IMR-90 (cell line): ENCODE measurements at regions not wholly inside any gene's neighbourhood (a gene's known extent, or its start where the extent isn't known, plus 50 kb on each side); places are given as distances from the start of the nearest gene placed in this dataset.

ENCODE experiments used
- ATAC-seq: fragments of 200-7000 bp; cut with Tn5 transposase; 2 replicates; pipeline ENCODE4 v1.9.1; 2020; ENCODE audit warnings: low read depth, mild to moderate bottlenecking, moderate library complexity
- BruUV-seq: library from RNA; stranded (reverse); fragments of 400-500 nt; replicated peaks from 2 replicates; lab custom pipeline; 2021; lab: Mats Ljungman, UMichigan
- CTCF ChIA-PET: fragments of 300-600 bp; formaldehyde crosslinking; extraction: SDS; loops from one replicate; lab custom pipeline; 2021; ENCODE audit warnings: antibody characterized with exemption; lab: Yijun Ruan, JAX
- POLR2A ChIA-PET: fragments of 300-600 bp; sonication (Branson Sonifier 250); formaldehyde crosslinking; loops from one replicate; lab custom pipeline; 2022; ENCODE audit warnings: antibody characterized with exemption; ENCODE audit not compliant: unreplicated experiment; lab: Charles Lee
- DNase-seq: peaks from one replicate; pipeline ENCODE4 v3.0.0; 2013
- H2AFZ ChIP-seq: replicated peaks from 2 replicates; pipeline ENCODE3; 2013; ENCODE audit warnings: low read length, mild to moderate bottlenecking; ENCODE audit not compliant: poor library complexity
- H2AK5ac ChIP-seq: 2 replicates; pipeline ENCODE4 v1.6.1; 2013; ENCODE audit warnings: low read depth, low read length, inconsistent platforms
- H2AK9ac ChIP-seq: replicated peaks from 2 replicates; pipeline ENCODE3; 2013; ENCODE audit warnings: mild to moderate bottlenecking, low read depth, low read length, moderate library complexity; ENCODE audit not compliant: poor library complexity
- H2BK120ac ChIP-seq: 2 replicates; pipeline ENCODE4 v1.6.1; 2013; ENCODE audit warnings: low read depth, low read length, inconsistent platforms
- H2BK15ac ChIP-seq: 3 replicates; pipeline ENCODE4 v1.6.1; 2013; ENCODE audit warnings: low read depth, low read length, inconsistent platforms
- H2BK20ac ChIP-seq: 2 replicates; pipeline ENCODE4 v1.6.1; 2013; ENCODE audit warnings: low read depth, mild to moderate bottlenecking, inconsistent platforms, low read length, moderate library complexity
- H2BK5ac ChIP-seq: 2 replicates; pipeline ENCODE4 v1.6.1; 2013; ENCODE audit warnings: mild to moderate bottlenecking, low read depth, low read length, inconsistent platforms; ENCODE audit not compliant: poor library complexity, severe bottlenecking
- H3K14ac ChIP-seq: replicated peaks from 2 replicates; pipeline ENCODE4 v1.6.1; 2013; ENCODE audit warnings: low read depth, low read length, inconsistent platforms
- H3K18ac ChIP-seq: 2 replicates; pipeline ENCODE4 v1.6.1; 2013; ENCODE audit warnings: low read depth, low read length, control low read depth
- H3K23ac ChIP-seq: 2 replicates; pipeline ENCODE4 v1.6.1; 2013; ENCODE audit warnings: low read depth, low read length, inconsistent platforms
- H3K27ac ChIP-seq: 2 replicates; pipeline ENCODE4 v1.5.1; 2013; ENCODE audit warnings: mild to moderate bottlenecking, control low read depth, low read length; ENCODE audit not compliant: insufficient read depth
- H3K27me3 ChIP-seq: 2 replicates; pipeline ENCODE4 v1.6.1; 2013; ENCODE audit warnings: low read length; ENCODE audit not compliant: control insufficient read depth, insufficient read depth
- H3K36me3 ChIP-seq: 2 replicates; pipeline ENCODE4 v1.6.1; 2013; ENCODE audit warnings: low read length, mixed read lengths; ENCODE audit not compliant: control insufficient read depth, insufficient read depth
- H3K4ac ChIP-seq: 2 replicates; pipeline ENCODE4 v1.6.1; 2013; ENCODE audit warnings: low read depth, low read length, inconsistent platforms
- H3K4me1 ChIP-seq: 2 replicates; pipeline ENCODE4 v1.6.1; 2013; ENCODE audit warnings: low read length, mixed read lengths; ENCODE audit not compliant: control insufficient read depth, insufficient read depth
- H3K4me2 ChIP-seq: 2 replicates; pipeline ENCODE4 v1.6.1; 2013; ENCODE audit warnings: low read depth, mild to moderate bottlenecking, control low read depth, low read length, moderate library complexity
- H3K4me3 ChIP-seq: 2 replicates; pipeline ENCODE4 v1.5.1; 2013; ENCODE audit warnings: low read depth, mild to moderate bottlenecking, control low read depth, low read length, moderate library complexity; ENCODE audit not compliant: insufficient read depth
- H3K56ac ChIP-seq: 2 replicates; pipeline ENCODE4 v1.6.1; 2013; ENCODE audit warnings: low read length, inconsistent platforms; ENCODE audit not compliant: insufficient read depth; ENCODE audit errors: extremely low read depth
- H3K79me1 ChIP-seq, 2 experiments: 2 replicates each; pipeline ENCODE4 v1.6.1; 2013; ENCODE audit warnings: low read length in 2 of 2, inconsistent platforms in 1 of 2, low read depth in 1 of 2
- H3K9ac ChIP-seq: 2 replicates; pipeline ENCODE4 v1.6.1; 2013; ENCODE audit warnings: low read depth, low read length, control low read depth
- H3K9me1 ChIP-seq: 2 replicates; pipeline ENCODE4 v1.6.1; 2013; ENCODE audit warnings: low read length, inconsistent platforms; ENCODE audit not compliant: insufficient read depth
- H3K9me3 ChIP-seq: 2 replicates; pipeline ENCODE4 v1.6.1; 2013; ENCODE audit warnings: low read length; ENCODE audit not compliant: control insufficient read depth, insufficient read depth
- H4K20me1 ChIP-seq: 2 replicates; pipeline ENCODE4 v1.6.1; 2013; ENCODE audit warnings: low read length, inconsistent platforms; ENCODE audit not compliant: insufficient read depth
- H4K5ac ChIP-seq: 2 replicates; pipeline ENCODE4 v1.6.1; 2013; ENCODE audit warnings: mild to moderate bottlenecking, low read depth, low read length, control low read depth
- H4K8ac ChIP-seq, 2 experiments: 2 replicates each; pipeline ENCODE4 v1.6.1; 2013; ENCODE audit warnings: low read depth in 2 of 2, low read length in 2 of 2, control low read depth in 1 of 2, inconsistent platforms in 1 of 2
- H4K91ac ChIP-seq: 2 replicates; pipeline ENCODE4 v1.6.1; 2013; ENCODE audit warnings: low read depth, low read length, inconsistent platforms; ENCODE audit not compliant: insufficient read depth
- BHLHE40 ChIP-seq: fragments of 150-350 bp; IDR thresholded peaks from 2 replicates; pipeline ENCODE4 v1.6.1; 2016; ENCODE audit warnings: mild to moderate bottlenecking, low read depth, low read length
- CEBPB ChIP-seq: IDR thresholded peaks from 2 replicates; pipeline ENCODE4 v1.6.1; 2012; ENCODE audit warnings: low read depth, low read length, improper control_type of control experiment
- CHD1 ChIP-seq: IDR thresholded peaks from 2 replicates; pipeline ENCODE4 v1.6.1; 2012; ENCODE audit warnings: low read depth, low read length, improper control_type of control experiment
- FOS ChIP-seq: fragments of 150-350 bp; IDR thresholded peaks from 2 replicates; pipeline ENCODE4 v1.6.1; 2016; ENCODE audit warnings: low read depth, low read length
- MAFK ChIP-seq: IDR thresholded peaks from 2 replicates; pipeline ENCODE4 v1.6.1; 2012; ENCODE audit warnings: low read depth, low read length, improper control_type of control experiment
- MAZ ChIP-seq: IDR thresholded peaks from 2 replicates; pipeline ENCODE4 v1.6.1; 2012; ENCODE audit warnings: low read depth, mild to moderate bottlenecking, low read length, improper control_type of control experiment, moderate library complexity, borderline replicate concordance
- MXI1 ChIP-seq: IDR thresholded peaks from 2 replicates; pipeline ENCODE4 v1.6.1; 2012; ENCODE audit warnings: low read depth, mild to moderate bottlenecking, low read length, moderate library complexity, borderline replicate concordance
- NFE2L2 ChIP-seq: fragments of 150-350 bp; IDR thresholded peaks from 2 replicates; pipeline ENCODE4 v1.6.1; 2016; ENCODE audit warnings: low read depth, mild to moderate bottlenecking, low read length
- POLR2A ChIP-seq: IDR thresholded peaks from 2 replicates; pipeline ENCODE4 v1.6.1; 2012; ENCODE audit warnings: mild to moderate bottlenecking, low read depth, low read length
- RAD21 ChIP-seq: IDR thresholded peaks from 2 replicates; pipeline ENCODE4 v1.6.1; 2012; ENCODE audit warnings: low read length, improper control_type of control experiment
- RCOR1 ChIP-seq: IDR thresholded peaks from 2 replicates; pipeline ENCODE4 v1.6.1; 2012; ENCODE audit warnings: mild to moderate bottlenecking, low read length, improper control_type of control experiment; ENCODE audit not compliant: insufficient replicate concordance
- RFX5 ChIP-seq: IDR thresholded peaks from 2 replicates; pipeline ENCODE4 v1.8.0; 2012; ENCODE audit warnings: low read depth, mild to moderate bottlenecking, low read length, moderate library complexity
- SMC3 ChIP-seq: fragments of 150-350 bp; IDR thresholded peaks from 2 replicates; pipeline ENCODE4 v1.6.1; 2016; ENCODE audit warnings: low read depth, mild to moderate bottlenecking, antibody characterized with exemption, low read length, moderate library complexity
- USF2 ChIP-seq: fragments of 150-350 bp; IDR thresholded peaks from 2 replicates; pipeline ENCODE4 v1.6.1; 2017; ENCODE audit warnings: mild to moderate bottlenecking, antibody characterized with exemption, low read length, low read depth
- WGBS, 2 experiments: methylation state at CpG; one replicate each; pipeline versions ENCODE4 v1.1.5 to v1.1.7; 2013; ENCODE audit warnings: missing lambda C conversion rate in 2 of 2; ENCODE audit not compliant: insufficient read length in 1 of 2; ENCODE audit errors: extremely low coverage in 2 of 2; 5-methylcytosine and 5-hydroxymethylcytosine counted together
- dilution Hi-C: fragments of 300-500 bp; cut with HindIII; formaldehyde crosslinking; loops from one replicate; pipeline ENCODE4 v1.14.3; 2018; ENCODE audit warnings: low sequenced_read_pairs; ENCODE audit not compliant: unreplicated experiment
- in situ Hi-C: fragments of 300-500 bp; cut with MboI; formaldehyde crosslinking; loops from 3 replicates; pipeline ENCODE4 v1.14.3; 2019; ENCODE audit warnings: low sequenced_read_pairs, inconsistent platforms, mixed read lengths
- intact Hi-C: fragments of 100-400 bp; cut with micrococcal nuclease; formaldehyde crosslinking; loops from 2 replicates; pipeline ENCODE4 v1.10.0; 2022
- TF ChIP-seq, protein P1 (sequence below): fragments of 150-350 bp; IDR thresholded peaks from 2 replicates; pipeline ENCODE4 v1.6.1; 2016; ENCODE audit warnings: low read depth, mild to moderate bottlenecking, low read length, moderate library complexity, borderline replicate concordance
- TF ChIP-seq, protein P2 (sequence below): conservative IDR thresholded peaks from 2 replicates; pipeline ENCODE4 v1.5.1; 2012; ENCODE audit warnings: mild to moderate bottlenecking, low read depth, low read length, improper control_type of control experiment

- in situ Hi-C loops: no loop called here
- no peak overlapping the region for H2AK9ac ChIP-seq
- intact Hi-C loops: no loop called here
- no peaks in the 10 kb centered on the region for H3K9me1 ChIP-seq
- no peak for TF ChIP-seq USF2
- no peak for TF ChIP-seq MXI1
- no peak for TF ChIP-seq BHLHE40
- no peak for TF ChIP-seq CHD1
- no peak for TF ChIP-seq CEBPB
- TF ChIP-seq MAFK: no peak
- TF ChIP-seq POLR2A: no peak
- TF ChIP-seq MAZ: no peak
- TF ChIP-seq, protein P1, sequence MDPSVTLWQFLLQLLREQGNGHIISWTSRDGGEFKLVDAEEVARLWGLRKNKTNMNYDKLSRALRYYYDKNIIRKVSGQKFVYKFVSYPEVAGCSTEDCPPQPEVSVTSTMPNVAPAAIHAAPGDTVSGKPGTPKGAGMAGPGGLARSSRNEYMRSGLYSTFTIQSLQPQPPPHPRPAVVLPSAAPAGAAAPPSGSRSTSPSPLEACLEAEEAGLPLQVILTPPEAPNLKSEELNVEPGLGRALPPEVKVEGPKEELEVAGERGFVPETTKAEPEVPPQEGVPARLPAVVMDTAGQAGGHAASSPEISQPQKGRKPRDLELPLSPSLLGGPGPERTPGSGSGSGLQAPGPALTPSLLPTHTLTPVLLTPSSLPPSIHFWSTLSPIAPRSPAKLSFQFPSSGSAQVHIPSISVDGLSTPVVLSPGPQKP: no peak
- no peak for TF ChIP-seq RFX5
- no peak for TF ChIP-seq FOS
- TF ChIP-seq RAD21: no peak
- TF ChIP-seq, protein P2, sequence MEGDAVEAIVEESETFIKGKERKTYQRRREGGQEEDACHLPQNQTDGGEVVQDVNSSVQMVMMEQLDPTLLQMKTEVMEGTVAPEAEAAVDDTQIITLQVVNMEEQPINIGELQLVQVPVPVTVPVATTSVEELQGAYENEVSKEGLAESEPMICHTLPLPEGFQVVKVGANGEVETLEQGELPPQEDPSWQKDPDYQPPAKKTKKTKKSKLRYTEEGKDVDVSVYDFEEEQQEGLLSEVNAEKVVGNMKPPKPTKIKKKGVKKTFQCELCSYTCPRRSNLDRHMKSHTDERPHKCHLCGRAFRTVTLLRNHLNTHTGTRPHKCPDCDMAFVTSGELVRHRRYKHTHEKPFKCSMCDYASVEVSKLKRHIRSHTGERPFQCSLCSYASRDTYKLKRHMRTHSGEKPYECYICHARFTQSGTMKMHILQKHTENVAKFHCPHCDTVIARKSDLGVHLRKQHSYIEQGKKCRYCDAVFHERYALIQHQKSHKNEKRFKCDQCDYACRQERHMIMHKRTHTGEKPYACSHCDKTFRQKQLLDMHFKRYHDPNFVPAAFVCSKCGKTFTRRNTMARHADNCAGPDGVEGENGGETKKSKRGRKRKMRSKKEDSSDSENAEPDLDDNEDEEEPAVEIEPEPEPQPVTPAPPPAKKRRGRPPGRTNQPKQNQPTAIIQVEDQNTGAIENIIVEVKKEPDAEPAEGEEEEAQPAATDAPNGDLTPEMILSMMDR: no peak
- TF ChIP-seq RCOR1: no peak
- no peak for TF ChIP-seq NFE2L2
- no peak for TF ChIP-seq SMC3
- no peak overlapping the region for H3K4me2 ChIP-seq
- POLR2A ChIA-PET: no interaction called here
- no peaks in the 10 kb centered on the region for H4K20me1 ChIP-seq
- H2AFZ ChIP-seq: no peak overlapping the region
- no peaks in the 10 kb centered on the region for H3K27me3 ChIP-seq
- no CpG with 5 or more reads among the region's 2 CpGs for WGBS, 2 experiments
- H3K4ac ChIP-seq: no peak overlapping the region
- no peak overlapping the region for H4K5ac ChIP-seq
- no peak overlapping the region for H2BK120ac ChIP-seq
- H3K9me3 ChIP-seq: peaks cover 14% of the 10 kb centered on the region; the same call in 1 of the 2 replicates
- H3K27ac ChIP-seq: no peak overlapping the region
- no peak overlapping the region for H4K8ac ChIP-seq
- H3K36me3 ChIP-seq: no peaks in the 10 kb centered on the region
- no peak for DNase-seq
- no peak overlapping the region for H3K18ac ChIP-seq
- no TSS peak for BruUV-seq
- no peak overlapping the region for H3K14ac ChIP-seq
- no peaks in the 10 kb centered on the region for H3K79me1 ChIP-seq
- no peak overlapping the region for H2AK5ac ChIP-seq
- no peak overlapping the region for H3K4me3 ChIP-seq
- dilution Hi-C loops: no loop called here
- no peaks in the 10 kb centered on the region for H3K4me1 ChIP-seq
- CTCF ChIA-PET: no interaction called here
- H3K23ac ChIP-seq: no peak overlapping the region
- H3K56ac ChIP-seq: no peak overlapping the region
- H2BK15ac ChIP-seq: no peak overlapping the region
- H2BK5ac ChIP-seq: no peak overlapping the region
- no peak overlapping the region for H4K91ac ChIP-seq
- no peak overlapping the region for H2BK20ac ChIP-seq
- no peak for ATAC-seq
- H3K9ac ChIP-seq: no peak overlapping the region
Observed at GRCh38 chr2:60092781-60093180, 460.7 kb downstream of the BCL11A start.
